Neuron (in vitro differentiated cells): ENCODE measurements at regions not wholly inside any gene's neighbourhood (a gene's known extent, or its start where the extent isn't known, plus 50 kb on each side); places are given as distances from the start of the nearest gene placed in this dataset.

Source experiments
- H2AFZ ChIP-seq: one replicate; pipeline ENCODE4 v1.6.1; 2013; ENCODE audit warnings: low read depth, mild to moderate bottlenecking, inconsistent platforms, low read length, moderate library complexity
- H3K27me3 ChIP-seq: one replicate; pipeline ENCODE4 v1.6.1; 2013; ENCODE audit warnings: low read length; ENCODE audit not compliant: insufficient read depth
- H3K36me3 ChIP-seq: one replicate; pipeline ENCODE4 v1.6.1; 2013; ENCODE audit warnings: low read length; ENCODE audit not compliant: insufficient read depth
- H3K4me1 ChIP-seq: one replicate; pipeline ENCODE4 v1.6.1; 2013; ENCODE audit warnings: low read length; ENCODE audit not compliant: insufficient read depth
- H3K4me3 ChIP-seq: 2 replicates; pipeline ENCODE4 v1.5.1; 2013; ENCODE audit warnings: mild to moderate bottlenecking, low read length, moderate library complexity
- H3K9me3 ChIP-seq: one replicate; pipeline ENCODE4 v1.6.1; 2013; ENCODE audit warnings: low read length

DNA sequence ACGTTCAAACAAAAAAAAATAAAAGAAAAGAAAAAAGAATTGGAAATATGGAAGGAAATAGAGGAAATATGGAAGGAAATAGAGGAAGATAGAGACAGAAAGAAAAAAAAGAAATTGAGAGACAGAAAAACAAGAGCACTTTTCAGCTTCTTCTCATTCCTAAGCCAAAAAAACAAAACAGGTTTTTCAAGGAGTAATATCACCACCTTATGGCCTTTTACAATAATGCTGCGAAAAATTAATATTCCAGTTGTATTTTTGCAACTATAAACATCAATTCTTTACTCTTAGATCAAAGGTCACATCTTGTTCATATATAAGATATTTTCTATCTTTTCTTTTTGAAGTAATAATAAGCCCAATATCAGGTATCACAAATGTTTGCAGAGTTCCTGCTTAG is 328.3 kb downstream of the FAT3 start:
- Histone ChIP-seq H3K36me3 (peaks cover 7% of the 10 kb centered on the region), H3K4me3 (no peak overlapping the region), H3K9me3 (no peaks in the 10 kb centered on the region), H3K4me1 (peaks cover 13% of the 10 kb centered on the region), H2AFZ (no peak overlapping the region), H3K27me3 (no peaks in the 10 kb centered on the region)

DNA sequence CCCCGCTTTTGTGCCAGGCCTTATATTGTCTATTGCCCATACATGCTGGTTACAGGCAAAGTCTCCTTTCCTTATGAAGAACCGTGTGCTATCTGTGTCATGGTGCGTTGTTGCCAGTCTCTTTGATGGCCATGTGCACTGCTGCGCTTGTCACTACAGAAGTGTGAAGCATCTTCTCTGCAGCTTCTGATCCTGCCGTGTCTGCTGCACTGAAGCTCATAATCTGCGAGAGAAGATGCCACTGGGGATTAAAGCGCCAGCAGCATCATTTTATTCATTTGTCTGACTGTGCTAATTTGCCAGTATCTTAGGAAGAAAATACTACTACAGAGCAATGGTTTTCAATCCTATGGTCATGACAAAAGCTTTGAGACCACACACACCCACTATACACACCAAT is 330.1 kb downstream of the FAT3 start:
- Histone ChIP-seq H3K4me1 (peaks cover 6% of the 10 kb centered on the region), H2AFZ (no peak overlapping the region), H3K27me3 (no peaks in the 10 kb centered on the region)

DNA sequence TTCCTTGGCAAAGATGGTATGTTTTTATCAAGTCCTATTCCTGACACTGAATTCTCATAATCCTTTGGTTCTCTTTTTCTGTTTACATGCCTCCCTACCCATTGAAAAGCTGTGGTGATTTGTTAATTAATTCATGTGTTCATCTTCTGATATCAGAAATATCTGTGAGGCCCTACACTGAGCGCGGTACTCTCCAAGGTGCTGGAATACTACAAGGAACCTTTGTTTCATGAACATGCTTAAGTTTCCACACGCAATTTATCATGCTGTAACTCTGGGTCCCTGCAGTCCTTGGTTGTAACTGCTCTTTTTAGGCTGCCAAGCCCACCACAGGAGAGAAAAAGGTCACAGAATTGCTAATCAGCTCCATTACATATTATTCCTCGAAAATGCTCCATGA is 331.8 kb downstream of the FAT3 start:
- Histone ChIP-seq H2AFZ (no peak overlapping the region), H3K4me3 (no peak overlapping the region), H3K4me1 (peaks cover 3% of the 10 kb centered on the region), H3K36me3 (peaks cover 7% of the 10 kb centered on the region), H3K27me3 (no peaks in the 10 kb centered on the region), H3K9me3 (no peaks in the 10 kb centered on the region)

More for the DNA sequence above, 330.1 kb downstream of the FAT3 start:
- Histone ChIP-seq H3K4me3 (no peak overlapping the region), H3K9me3 (no peaks in the 10 kb centered on the region), H3K36me3 (peaks cover 7% of the 10 kb centered on the region)

DNA sequence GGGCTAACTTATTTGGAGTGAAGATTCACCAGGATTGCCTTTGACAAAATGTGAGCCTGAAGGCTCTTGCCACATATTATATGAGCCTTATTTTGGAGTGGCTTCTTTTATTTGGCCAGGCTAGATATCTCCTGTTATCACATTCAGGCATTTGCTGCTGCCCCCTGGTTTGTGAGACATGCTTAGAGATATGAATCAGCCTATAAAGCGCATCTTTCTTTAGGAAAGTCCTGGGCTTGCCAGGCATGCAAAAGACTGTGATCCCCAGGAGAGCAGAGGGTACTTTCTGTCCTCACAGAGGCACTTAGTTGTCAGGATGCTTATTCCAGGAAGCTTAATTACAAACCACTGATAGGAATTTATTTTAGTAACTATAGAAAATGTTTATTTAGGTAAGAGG is 333.3 kb downstream of the FAT3 start:
- Histone ChIP-seq H3K4me1 (peaks cover 3% of the 10 kb centered on the region), H3K4me3 (no peak overlapping the region), H3K9me3 (peaks cover 3% of the 10 kb centered on the region), H2AFZ (no peak overlapping the region), H3K36me3 (peaks cover 7% of the 10 kb centered on the region), H3K27me3 (no peaks in the 10 kb centered on the region)

DNA sequence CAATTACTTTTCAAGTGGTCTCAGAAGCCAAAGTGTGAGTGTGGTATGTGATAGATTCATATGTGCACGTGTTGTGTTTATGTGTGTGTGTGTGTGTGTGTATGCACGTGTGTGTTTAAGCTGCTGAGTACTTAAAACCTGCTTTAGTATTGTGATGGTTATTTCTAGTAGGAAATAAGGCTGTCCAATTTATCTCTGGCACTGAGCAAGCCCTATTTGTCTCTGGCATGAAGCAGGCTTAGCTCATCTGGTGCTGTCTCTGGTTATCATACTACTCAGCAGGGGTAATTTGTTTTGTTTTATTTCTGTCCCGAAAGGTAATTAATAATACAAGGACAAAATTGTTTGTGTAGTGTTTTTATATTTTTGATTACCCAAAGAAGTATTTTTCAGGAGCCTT is 333.7 kb downstream of the FAT3 start:
- no peak overlapping the region for H3K4me3 ChIP-seq
- no peak overlapping the region for H2AFZ ChIP-seq
- peaks cover 3% of the 10 kb centered on the region for H3K9me3 ChIP-seq
- H3K4me1 ChIP-seq, result peaks cover 3% of the 10 kb centered on the region
- H3K36me3 ChIP-seq, result peaks cover 7% of the 10 kb centered on the region
- no peaks in the 10 kb centered on the region for H3K27me3 ChIP-seq

DNA sequence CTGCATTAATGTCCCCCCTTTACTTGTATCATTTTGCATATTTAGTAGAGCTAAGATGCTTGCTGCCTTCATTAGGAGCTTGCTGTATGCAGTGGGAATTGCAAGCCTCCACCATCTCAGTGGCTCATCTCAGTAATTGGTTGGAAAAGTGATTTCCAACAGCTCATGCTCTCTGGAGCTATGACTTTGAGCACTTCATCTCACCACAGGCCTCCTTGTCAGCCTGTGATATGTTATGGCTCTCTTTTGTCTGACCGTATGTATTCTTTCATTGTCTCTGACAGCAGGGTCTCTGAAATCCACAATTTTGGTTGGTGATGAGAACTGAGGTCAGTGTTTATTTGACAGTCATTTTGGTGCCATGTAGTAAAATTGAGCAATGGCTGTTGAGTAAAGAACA is 345.1 kb downstream of the FAT3 start:
- Histone ChIP-seq H3K4me1 (no peaks in the 10 kb centered on the region), H3K27me3 (no peaks in the 10 kb centered on the region), H3K36me3 (peaks cover 3% of the 10 kb centered on the region), H2AFZ (no peak overlapping the region), H3K9me3 (no peaks in the 10 kb centered on the region), H3K4me3 (no peak overlapping the region)

DNA sequence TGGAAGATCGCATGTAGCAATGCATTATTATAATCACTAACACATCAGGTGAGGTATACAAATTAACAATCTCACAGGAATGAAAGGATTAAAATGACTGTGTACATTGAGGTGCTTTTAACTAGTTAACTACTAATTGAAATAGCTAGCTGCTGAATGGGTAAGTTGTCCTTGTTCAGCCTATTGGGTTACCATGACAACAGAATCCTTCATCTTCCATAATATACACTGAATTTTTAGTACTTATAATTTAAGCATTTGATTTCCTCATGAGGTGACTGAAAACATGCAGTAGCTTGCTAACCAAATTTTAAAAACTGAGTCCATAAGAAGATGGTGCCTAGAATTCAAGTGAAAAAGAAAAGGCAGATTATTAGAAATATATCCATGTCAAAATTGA is 347.9 kb downstream of the FAT3 start:
- Histone ChIP-seq H3K36me3 (peaks cover 3% of the 10 kb centered on the region), H3K4me3 (no peak overlapping the region), H3K27me3 (no peaks in the 10 kb centered on the region), H2AFZ (no peak overlapping the region), H3K9me3 (no peaks in the 10 kb centered on the region), H3K4me1 (no peaks in the 10 kb centered on the region)

DNA sequence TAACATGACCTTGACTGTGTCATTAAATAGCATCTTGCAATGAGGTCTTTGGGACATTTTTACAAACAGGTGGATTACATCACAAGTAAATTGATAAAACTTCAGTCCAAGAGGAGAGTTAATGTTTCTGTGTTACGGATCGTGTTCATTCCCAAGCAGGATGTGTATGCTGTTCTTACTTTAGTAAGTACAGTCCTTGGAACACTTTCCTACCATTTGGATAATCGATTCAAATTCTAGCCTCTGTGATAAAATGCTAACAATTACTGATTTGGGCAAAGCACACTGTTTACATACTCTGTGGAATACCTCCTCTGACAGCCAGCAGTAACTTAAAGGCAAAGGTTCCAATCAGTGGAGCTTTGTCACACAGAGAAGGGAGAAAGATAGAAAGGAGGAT is 351.7 kb downstream of the FAT3 start:
- H3K36me3 ChIP-seq, result no peaks in the 10 kb centered on the region
- no peaks in the 10 kb centered on the region for H3K27me3 ChIP-seq
- H2AFZ ChIP-seq, result no peak overlapping the region
- no peaks in the 10 kb centered on the region for H3K9me3 ChIP-seq
- no peaks in the 10 kb centered on the region for H3K4me1 ChIP-seq
- no peak overlapping the region for H3K4me3 ChIP-seq

DNA sequence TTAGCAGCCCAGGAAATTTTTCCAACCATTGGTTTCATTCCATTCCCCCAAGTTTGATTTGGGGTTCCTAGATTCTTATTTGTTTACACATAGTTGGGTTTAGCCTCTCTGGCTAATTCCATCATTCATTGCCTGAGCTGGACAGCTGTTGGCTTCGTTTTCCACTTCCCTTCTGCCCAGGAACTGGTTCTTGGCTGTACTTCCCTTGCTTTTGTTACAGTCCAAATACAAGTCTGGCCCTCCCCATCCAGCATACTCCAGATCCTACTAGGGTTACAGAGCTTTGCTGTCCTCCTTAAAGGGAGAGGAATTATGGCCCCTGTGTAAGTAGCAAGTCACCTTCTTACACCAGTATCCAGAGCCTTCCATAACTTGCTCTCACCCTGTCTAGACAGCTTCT is 356.3 kb downstream of the FAT3 start:
- H3K27me3 ChIP-seq, result no peaks in the 10 kb centered on the region
- H3K9me3 ChIP-seq, result no peaks in the 10 kb centered on the region
- no peak overlapping the region for H3K4me3 ChIP-seq
- H2AFZ ChIP-seq, result no peak overlapping the region
- no peaks in the 10 kb centered on the region for H3K4me1 ChIP-seq
- no peaks in the 10 kb centered on the region for H3K36me3 ChIP-seq

DNA sequence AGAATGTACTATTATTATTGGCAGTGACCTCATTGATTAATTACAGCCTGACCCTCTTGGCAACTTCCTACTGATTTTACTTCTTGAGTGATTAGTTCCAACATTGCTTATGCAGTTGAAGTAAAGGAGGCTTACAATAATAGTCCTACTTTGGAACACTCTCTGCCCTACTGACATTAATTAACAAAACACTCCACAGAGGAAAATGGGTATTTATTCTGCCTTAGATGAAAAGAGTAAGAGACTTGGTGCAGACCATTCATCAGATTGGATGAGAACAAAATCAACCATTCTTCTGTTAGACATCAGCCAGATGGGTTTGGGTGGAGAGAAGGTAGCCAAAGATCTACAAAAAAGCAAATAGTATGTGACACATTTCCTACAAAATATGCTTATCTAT is 363.8 kb downstream of the FAT3 start:
- H2AFZ ChIP-seq, result no peak overlapping the region

DNA sequence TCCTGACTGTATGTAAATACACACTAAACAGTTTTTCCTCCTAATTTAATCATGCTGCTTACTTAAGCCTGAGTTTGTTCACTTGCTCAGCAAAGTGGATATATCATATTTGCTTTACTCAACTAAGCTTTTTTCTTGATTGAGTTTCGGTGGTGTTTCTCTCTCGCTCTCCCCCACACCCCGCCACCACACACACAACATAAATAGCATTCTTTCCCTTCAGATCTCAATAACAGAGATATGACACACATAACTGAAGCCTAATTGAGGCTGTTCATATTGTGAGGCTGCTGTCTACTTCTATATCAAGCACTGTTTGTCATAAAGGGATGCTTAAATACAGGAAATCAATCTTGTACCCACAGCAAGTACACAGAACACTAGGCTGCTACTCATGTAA is 364.9 kb downstream of the FAT3 start:
- H3K9me3 ChIP-seq, result no peaks in the 10 kb centered on the region
- no peak overlapping the region for H2AFZ ChIP-seq
- no peaks in the 10 kb centered on the region for H3K27me3 ChIP-seq
- H3K36me3 ChIP-seq, result no peaks in the 10 kb centered on the region
- peaks cover 11% of the 10 kb centered on the region for H3K4me1 ChIP-seq
- H3K4me3 ChIP-seq, result no peak overlapping the region

More for the DNA sequence above, 363.8 kb downstream of the FAT3 start:
- no peak overlapping the region for H3K4me3 ChIP-seq
- H3K36me3 ChIP-seq, result no peaks in the 10 kb centered on the region
- no peaks in the 10 kb centered on the region for H3K9me3 ChIP-seq
- no peaks in the 10 kb centered on the region for H3K27me3 ChIP-seq
- peaks cover 6% of the 10 kb centered on the region for H3K4me1 ChIP-seq

DNA sequence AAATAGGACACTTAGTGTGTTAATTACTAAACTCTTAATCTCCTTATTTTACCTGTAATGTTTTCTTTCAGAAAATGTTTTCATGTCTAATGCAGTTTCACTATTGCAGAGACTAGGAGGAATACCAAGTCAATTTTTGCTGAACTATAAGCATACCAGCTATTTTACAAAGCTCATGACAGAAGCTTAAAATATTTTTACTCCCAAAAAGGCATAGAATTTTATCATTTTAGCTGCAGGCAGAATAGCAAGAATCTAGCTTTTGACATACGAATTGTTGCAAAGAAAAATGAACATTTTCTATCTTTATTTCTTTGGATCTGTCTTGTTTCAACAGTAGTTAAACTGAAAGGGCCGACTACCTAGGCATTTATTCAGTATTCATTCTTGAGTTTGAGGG is 366.9 kb downstream of the FAT3 start:
- no peaks in the 10 kb centered on the region for H3K36me3 ChIP-seq

DNA sequence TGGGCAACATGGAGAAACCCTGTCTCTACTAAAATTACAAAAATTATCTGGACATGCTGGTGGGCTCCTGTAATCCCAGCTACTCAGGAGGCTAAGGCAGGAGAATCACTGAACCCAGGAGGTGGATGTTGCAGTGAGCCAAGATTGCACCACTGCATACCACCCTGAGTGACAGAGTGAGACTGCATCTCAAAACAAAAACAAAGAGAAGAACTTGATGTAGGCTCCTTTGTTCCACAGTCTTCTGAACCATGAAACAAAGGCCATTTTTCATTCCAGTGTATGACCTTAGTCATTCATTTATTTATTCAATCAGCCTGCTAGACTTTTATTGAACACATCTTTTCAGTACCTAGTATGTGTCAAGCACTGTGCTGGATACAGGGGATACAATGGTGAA is 369.6 kb downstream of the FAT3 start:
- no peak overlapping the region for H2AFZ ChIP-seq
- no peaks in the 10 kb centered on the region for H3K27me3 ChIP-seq

More for the DNA sequence above, 366.9 kb downstream of the FAT3 start:
- no peaks in the 10 kb centered on the region for H3K27me3 ChIP-seq
- no peak overlapping the region for H3K4me3 ChIP-seq
- no peaks in the 10 kb centered on the region for H3K9me3 ChIP-seq
- H2AFZ ChIP-seq, result no peak overlapping the region
- H3K4me1 ChIP-seq, result peaks cover 11% of the 10 kb centered on the region

DNA sequence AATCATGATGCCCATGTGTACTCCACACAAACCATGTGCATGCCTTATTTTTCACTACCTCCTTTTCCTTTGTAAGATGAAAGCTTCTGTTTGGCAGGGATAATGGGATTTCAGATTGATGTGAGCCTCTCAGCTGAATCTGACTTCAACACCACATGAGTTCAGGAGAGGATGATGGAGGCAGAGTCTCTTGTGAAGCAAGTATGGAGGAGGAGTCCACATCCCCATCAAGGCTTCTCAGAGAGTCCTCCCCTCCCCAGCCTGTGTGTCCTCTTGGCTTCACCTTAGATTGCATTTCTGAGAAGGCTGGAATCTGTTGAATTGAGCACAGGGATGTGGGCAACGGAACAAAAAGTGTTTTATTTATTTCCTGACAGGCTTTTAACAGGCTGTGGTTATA is 370.4 kb downstream of the FAT3 start:
- Histone ChIP-seq H3K27me3 (no peaks in the 10 kb centered on the region), H3K36me3 (peaks cover 6% of the 10 kb centered on the region), H3K4me3 (no peak overlapping the region), H3K9me3 (no peaks in the 10 kb centered on the region), H2AFZ (no peak overlapping the region), H3K4me1 (peaks cover 4% of the 10 kb centered on the region)

More for the DNA sequence above, 369.6 kb downstream of the FAT3 start:
- Histone ChIP-seq H3K4me3 (no peak overlapping the region), H3K9me3 (no peaks in the 10 kb centered on the region), H3K4me1 (peaks cover 4% of the 10 kb centered on the region), H3K36me3 (peaks cover 6% of the 10 kb centered on the region)
